ENCODE measurements at regions not wholly inside any gene's neighbourhood (a gene's known extent, or its start where the extent isn't known, plus 50 kb on each side); places are given as distances from the start of the nearest gene placed in this dataset.

GRCh38 chr5:2149195-2149539, 266.4 kb upstream of the IRX4 start:
- H3K27me3 ChIP-seq = no peaks in the 10 kb centered on the region
- DNase-seq (no peak), ATAC-seq (no peak)
- no peaks in the 10 kb centered on the region for H3K9me3 ChIP-seq
- TF ChIP-seq CTCF (IDR thresholded peaks at IDR 0.05) = no peak
- TF ChIP-seq POLR2A (IDR thresholded peaks at IDR 0.05) = no peak
- no peak overlapping the region for H3K27ac ChIP-seq
- intact Hi-C loops (cut with DNase I) = no loop called here
- 25 to 26% methylated on average over 15 of the region's 15 CpGs for WGBS, 2 donors
- H3K4me3 ChIP-seq = no peak overlapping the region
- no peaks in the 10 kb centered on the region for H3K4me1 ChIP-seq
- no peaks in the 10 kb centered on the region for H3K36me3 ChIP-seq (replicated peaks in 1 of 2; ENCODE audit: insufficient read depth in 1 of 2, low read depth in 2 of 2)

- ATAC-seq = no peak
- Histone ChIP-seq H3K4me1 (no peaks in the 10 kb centered on the region), H3K27me3 (no peaks in the 10 kb centered on the region), H3K9me3 (no peaks in the 10 kb centered on the region), H3K36me3 (replicated peaks in 1 of 2; ENCODE audit: insufficient read depth in 1 of 2, low read depth in 2 of 2) (no peaks in the 10 kb centered on the region), H3K27ac (no peak overlapping the region), H3K4me3 (no peak overlapping the region)
- 53 to 64% methylated on average over 8 to 14 of the region's 14 CpGs for WGBS, 2 donors
- no peak for DNase-seq
- intact Hi-C loops (cut with DNase I) = no loop called here
- no peak for TF ChIP-seq CTCF (IDR thresholded peaks at IDR 0.05)
- no peak for TF ChIP-seq POLR2A (IDR thresholded peaks at IDR 0.05)
Observed at GRCh38 chr5:2148312-2149194, 265.8 kb upstream of the IRX4 start.

- H3K4me1 ChIP-seq = no peaks in the 10 kb centered on the region
- H3K27ac ChIP-seq = no peak overlapping the region
- TF ChIP-seq CTCF (IDR thresholded peaks at IDR 0.05) = no peak
- no peak for TF ChIP-seq POLR2A (IDR thresholded peaks at IDR 0.05)
- WGBS, 2 donors = 73 to 80% methylated on average over 10 to 12 of the region's 13 CpGs
- DNase-seq (no peak), ATAC-seq (no peak)
- intact Hi-C loops (cut with DNase I) = no loop called here
- H3K4me3 ChIP-seq = no peak overlapping the region
- no peaks in the 10 kb centered on the region for H3K9me3 ChIP-seq
- H3K27me3 ChIP-seq = no peaks in the 10 kb centered on the region
- no peaks in the 10 kb centered on the region for H3K36me3 ChIP-seq (replicated peaks in 1 of 2; ENCODE audit: insufficient read depth in 1 of 2, low read depth in 2 of 2)
Observed at GRCh38 chr5:2147504-2148311, 265.0 kb upstream of the IRX4 start.

GRCh38 chr5:2143646-2144353, 261.1 kb upstream of the IRX4 start:
- Histone ChIP-seq H3K4me1 (no peaks in the 10 kb centered on the region), H3K27me3 (no peaks in the 10 kb centered on the region), H3K36me3 (replicated peaks in 1 of 2; ENCODE audit: insufficient read depth in 1 of 2, low read depth in 2 of 2) (no peaks in the 10 kb centered on the region), H3K27ac (no peak overlapping the region), H3K9me3 (no peaks in the 10 kb centered on the region), H3K4me3 (no peak overlapping the region)
- WGBS, 2 donors = 59 to 72% methylated on average over 11 to 12 of the region's 12 CpGs
- intact Hi-C loops (cut with DNase I) = no loop called here
- TF ChIP-seq POLR2A (IDR thresholded peaks at IDR 0.05) = no peak
- no peak for TF ChIP-seq CTCF (IDR thresholded peaks at IDR 0.05)
- ATAC-seq (no peak), DNase-seq (no peak)

All from body of pancreas (tissue), 4 donors.